CD4-positive, alpha-beta T cell treated with Interleukin-4 for 1 hour (primary cell): ENCODE measurements at regions not wholly inside any gene's neighbourhood (a gene's known extent, or its start where the extent isn't known, plus 50 kb on each side); places are given as distances from the start of the nearest gene placed in this dataset.
"Not testable (repeated sequence)": the region's sequence is repeated elsewhere in the genome, so short reads cannot be mapped to it uniquely, and the experiment has no call there.

ENCODE experiments used
- DNase-seq, 2 donors: peaks; one replicate each; pipeline ENCODE4 v3.0.0-alpha.2; 2020 to 2022

GRCh38 chr14:105699706-105700105, 173.3 kb downstream of the TMEM121 start:
- DNase-seq, result not testable (repeated sequence)

GRCh38 chr14:105700146-105700545, 173.8 kb downstream of the TMEM121 start:
- not testable (repeated sequence) for DNase-seq

GRCh38 chr14:105700622-105701288, 174.4 kb downstream of the TMEM121 start:
- DNase-seq, result peak in 1 of 2 donors; percentile 51

GRCh38 chr14:105701456-105702274, 175.3 kb downstream of the TMEM121 start:
- no peak for DNase-seq

GRCh38 chr14:105702275-105702817, 176.0 kb downstream of the TMEM121 start:
- no peak for DNase-seq

- DNase-seq, result not testable (repeated sequence)
Observed at GRCh38 chr14:105703044-105703665, 176.8 kb downstream of the TMEM121 start.

GRCh38 chr14:105704091-105704490, 177.7 kb downstream of the TMEM121 start:
- not testable (repeated sequence) for DNase-seq

- DNase-seq, result not testable (repeated sequence)
Observed at GRCh38 chr14:105704492-105704891, 178.1 kb downstream of the TMEM121 start.

- not testable (repeated sequence) for DNase-seq
Observed at GRCh38 chr14:105705512-105705861, 179.1 kb downstream of the TMEM121 start.

GRCh38 chr14:105705862-105706700, 179.7 kb downstream of the TMEM121 start:
- peak in 1 of 2 donors; percentile 74 for DNase-seq

GRCh38 chr14:105706701-105707019, 180.3 kb downstream of the TMEM121 start:
- not testable (repeated sequence) for DNase-seq

- DNase-seq, result not testable (repeated sequence)
Observed at GRCh38 chr14:105707099-105707498, 180.7 kb downstream of the TMEM121 start.

- DNase-seq, result not testable (repeated sequence)
Observed at GRCh38 chr14:105707723-105708151, 181.4 kb downstream of the TMEM121 start.

GRCh38 chr14:105708251-105709134, 182.1 kb downstream of the TMEM121 start:
- DNase-seq, result not testable (repeated sequence)

- no peak for DNase-seq
Observed at GRCh38 chr14:105709281-105710118, 183.1 kb downstream of the TMEM121 start.

- DNase-seq, result peak in 1 of 2 donors; percentile 36
Observed at GRCh38 chr14:105710119-105711043, 184.0 kb downstream of the TMEM121 start.

GRCh38 chr14:105711044-105711620, 184.7 kb downstream of the TMEM121 start:
- DNase-seq, result no peak

GRCh38 chr14:105711841-105712460, 185.6 kb downstream of the TMEM121 start:
- no peak for DNase-seq
